ENCODE measurements at regions not wholly inside any gene's neighbourhood (a gene's known extent, or its start where the extent isn't known, plus 50 kb on each side); places are given as distances from the start of the nearest gene placed in this dataset.

GRCh38 chr6:19691465-19692167 lies 145.6 kb upstream of the ID4 start:
- ATAC-seq (no peak), DNase-seq (ENCODE audit: low read depth, low spot score) (no peak), FAIRE-seq (no peak)
- ChIA-PET CTCF (interaction anchor here (0.7 kb wide), 1 partner anchor 1094 kb away, joined by 3 read pairs; no protein-coding TSS in a partner anchor), POLR2A (no interaction called here), RAD21 (ENCODE audit: unreplicated experiment) (no interaction called here), SMC1A (ENCODE audit: uncharacterized antibody, unreplicated experiment) (interaction anchor here (0.7 kb wide), 1 partner anchor 579 kb away, joined by 3 read pairs; no protein-coding TSS in a partner anchor)
- Histone ChIP-seq H3K4me3 (no peak overlapping the region), H3K4me2 (ENCODE audit: control insufficient read depth, insufficient read depth) (no peak overlapping the region), H2AFZ (ENCODE audit: control insufficient read depth, low read depth, low read length) (no peak overlapping the region), H4K20me1 (ENCODE audit: control insufficient read depth, insufficient read depth) (no peaks in the 10 kb centered on the region), H3K9ac (ENCODE audit: control insufficient read depth, insufficient read depth, low read length) (no peak overlapping the region), H3K9me3 (replicated peaks; ENCODE audit: control insufficient read depth, insufficient read depth, low read length) (no peaks in the 10 kb centered on the region), H3K27ac (ENCODE audit: control insufficient read depth, insufficient read depth) (no peak overlapping the region), H3K27me3 (replicated peaks in 1 of 2; ENCODE audit: control insufficient read depth in 2 of 2, insufficient read depth in 2 of 2, low read length in 1 of 2) (no peaks in the 10 kb centered on the region; a peak in 1 of 4 replicates), H3K79me2 (ENCODE audit: control insufficient read depth, insufficient read depth, low read length) (no peaks in the 10 kb centered on the region), H3K4me1 (ENCODE audit: control insufficient read depth, insufficient read depth, low read length) (no peaks in the 10 kb centered on the region), H3K36me3 (ENCODE audit: control insufficient read depth in 2 of 2, insufficient read depth in 2 of 2, low read length in 1 of 2) (no peaks in the 10 kb centered on the region)
- WGBS (ENCODE audit: insufficient coverage, insufficient replicate concordance, low lambda C conversion rate, missing lambda C conversion rate) = 50% methylated on average over 44 of the region's 44 CpGs
- intact Hi-C loops (cut with micrococcal nuclease; ENCODE audit: unreplicated experiment) = no loop called here
- TF ChIP-seq SRF (IDR thresholded peaks at IDR 0.05; ENCODE audit: low read depth in 2 of 2, low read length in 2 of 2) (no peak), TCF3 (IDR thresholded peaks at IDR 0.05; ENCODE audit: borderline replicate concordance, insufficient read depth, low read depth, low read length) (no peak), ESRRA (IDR thresholded peaks at IDR 0.05; ENCODE audit: low read length) (no peak), RBBP5 (conservative IDR thresholded peaks at IDR 0.05) (no peak), ZNF622 (IDR thresholded peaks at IDR 0.05) (no peak), NR2F1 (conservative IDR thresholded peaks at IDR 0.05) (no peak), FOS (IDR thresholded peaks at IDR 0.05; ENCODE audit: borderline replicate concordance, extremely low read depth, insufficient read length) (no peak), SREBF2 (IDR thresholded peaks at IDR 0.05; ENCODE audit: low read length) (no peak), ELK1 (IDR thresholded peaks at IDR 0.05; ENCODE audit: low read depth, low read length) (no peak), ZNF217 (IDR thresholded peaks at IDR 0.05) (no peak), ATF7 (IDR thresholded peaks at IDR 0.05; ENCODE audit: low read depth) (no peak), POU2F2 (IDR thresholded peaks at IDR 0.05; ENCODE audit: borderline replicate concordance, low read depth, low read length) (no peak), EED (IDR thresholded peaks at IDR 0.05; ENCODE audit: low read depth) (no peak), SPI1 (IDR thresholded peaks at IDR 0.05; ENCODE audit: borderline replicate concordance, insufficient read depth, low read depth, low read length) (no peak), TAF1 (IDR thresholded peaks at IDR 0.05; ENCODE audit: borderline replicate concordance, low read depth, low read length) (no peak), SMARCA5 (IDR thresholded peaks at IDR 0.05) (no peak), SP1 (IDR thresholded peaks at IDR 0.05; ENCODE audit: low read depth, low read length) (no peak)
- TF ChIP-seq, protein P1, sequence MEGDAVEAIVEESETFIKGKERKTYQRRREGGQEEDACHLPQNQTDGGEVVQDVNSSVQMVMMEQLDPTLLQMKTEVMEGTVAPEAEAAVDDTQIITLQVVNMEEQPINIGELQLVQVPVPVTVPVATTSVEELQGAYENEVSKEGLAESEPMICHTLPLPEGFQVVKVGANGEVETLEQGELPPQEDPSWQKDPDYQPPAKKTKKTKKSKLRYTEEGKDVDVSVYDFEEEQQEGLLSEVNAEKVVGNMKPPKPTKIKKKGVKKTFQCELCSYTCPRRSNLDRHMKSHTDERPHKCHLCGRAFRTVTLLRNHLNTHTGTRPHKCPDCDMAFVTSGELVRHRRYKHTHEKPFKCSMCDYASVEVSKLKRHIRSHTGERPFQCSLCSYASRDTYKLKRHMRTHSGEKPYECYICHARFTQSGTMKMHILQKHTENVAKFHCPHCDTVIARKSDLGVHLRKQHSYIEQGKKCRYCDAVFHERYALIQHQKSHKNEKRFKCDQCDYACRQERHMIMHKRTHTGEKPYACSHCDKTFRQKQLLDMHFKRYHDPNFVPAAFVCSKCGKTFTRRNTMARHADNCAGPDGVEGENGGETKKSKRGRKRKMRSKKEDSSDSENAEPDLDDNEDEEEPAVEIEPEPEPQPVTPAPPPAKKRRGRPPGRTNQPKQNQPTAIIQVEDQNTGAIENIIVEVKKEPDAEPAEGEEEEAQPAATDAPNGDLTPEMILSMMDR (IDR thresholded peaks at IDR 0.05 in 2 of 3, conservative IDR thresholded peaks at IDR 0.05 in 1 of 3; ENCODE audit: control insufficient read depth in 2 of 3, extremely low read depth in 1 of 3, insufficient read depth in 1 of 3, low read depth in 3 of 3, low read length in 3 of 3) = no peak
- BruUV-seq (replicated peaks) = no TSS peak
- in situ Hi-C loops (cut with MboI) = no loop called here

Measured in GM12878 (cell line).